ENCODE measurements at regions not wholly inside any gene's neighbourhood (a gene's known extent, or its start where the extent isn't known, plus 50 kb on each side); places are given as distances from the start of the nearest gene placed in this dataset.

DNA sequence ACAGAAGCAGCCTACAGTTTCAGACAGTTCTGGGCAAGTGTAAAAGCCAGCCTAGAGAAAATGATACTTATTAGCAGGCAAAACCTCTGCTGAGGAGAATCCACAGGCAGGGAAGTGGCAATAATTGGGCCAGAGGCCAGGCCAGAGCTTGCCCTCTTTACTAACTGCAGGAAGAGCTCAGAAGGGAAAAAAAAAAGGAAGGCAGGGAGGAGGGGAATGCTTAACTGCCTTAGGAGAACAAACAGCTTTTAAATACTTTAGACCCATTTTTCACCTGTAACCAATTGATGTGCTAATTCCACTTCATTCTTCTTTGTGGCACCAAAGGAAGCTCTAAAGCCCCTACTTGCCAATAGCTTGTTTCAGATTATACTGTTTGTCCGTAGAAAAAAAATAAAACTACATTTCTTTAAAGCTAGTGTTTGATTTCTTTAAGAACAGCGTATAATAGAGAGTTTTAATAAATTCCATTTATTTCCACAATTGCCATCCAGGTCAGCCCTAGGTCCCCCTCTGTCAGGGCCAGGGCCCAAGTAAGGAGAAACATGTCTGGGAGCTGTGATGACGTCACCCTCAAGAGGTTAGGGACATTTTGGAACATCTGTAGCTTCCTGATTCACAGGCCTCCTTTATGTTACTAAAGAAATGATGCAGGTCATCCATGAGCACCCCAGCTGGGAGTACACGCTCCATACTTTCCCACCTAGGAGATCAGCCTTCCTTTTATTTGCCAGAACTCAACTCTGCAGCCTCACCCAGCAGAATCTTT is 384.3 kb downstream of the CDC5L start:
- intact Hi-C loops (cut with micrococcal nuclease; ENCODE audit: unreplicated experiment) (no loop called here), in situ Hi-C loops (cut with HindIII; ENCODE audit: low pct_unique_long_range_greater_than_20kb, low sequenced_read_pairs) (no loop called here)
- TF ChIP-seq TCF7L2 (IDR thresholded peaks at IDR 0.05; ENCODE audit: low read depth, low read length) (no peak), SIN3A (IDR thresholded peaks at IDR 0.05; ENCODE audit: borderline replicate concordance, insufficient read depth, low read depth, low read length) (no peak), POLR2AphosphoS5 (IDR thresholded peaks at IDR 0.05; ENCODE audit: low read depth, low read length) (no peak)
- TF ChIP-seq, protein P1, sequence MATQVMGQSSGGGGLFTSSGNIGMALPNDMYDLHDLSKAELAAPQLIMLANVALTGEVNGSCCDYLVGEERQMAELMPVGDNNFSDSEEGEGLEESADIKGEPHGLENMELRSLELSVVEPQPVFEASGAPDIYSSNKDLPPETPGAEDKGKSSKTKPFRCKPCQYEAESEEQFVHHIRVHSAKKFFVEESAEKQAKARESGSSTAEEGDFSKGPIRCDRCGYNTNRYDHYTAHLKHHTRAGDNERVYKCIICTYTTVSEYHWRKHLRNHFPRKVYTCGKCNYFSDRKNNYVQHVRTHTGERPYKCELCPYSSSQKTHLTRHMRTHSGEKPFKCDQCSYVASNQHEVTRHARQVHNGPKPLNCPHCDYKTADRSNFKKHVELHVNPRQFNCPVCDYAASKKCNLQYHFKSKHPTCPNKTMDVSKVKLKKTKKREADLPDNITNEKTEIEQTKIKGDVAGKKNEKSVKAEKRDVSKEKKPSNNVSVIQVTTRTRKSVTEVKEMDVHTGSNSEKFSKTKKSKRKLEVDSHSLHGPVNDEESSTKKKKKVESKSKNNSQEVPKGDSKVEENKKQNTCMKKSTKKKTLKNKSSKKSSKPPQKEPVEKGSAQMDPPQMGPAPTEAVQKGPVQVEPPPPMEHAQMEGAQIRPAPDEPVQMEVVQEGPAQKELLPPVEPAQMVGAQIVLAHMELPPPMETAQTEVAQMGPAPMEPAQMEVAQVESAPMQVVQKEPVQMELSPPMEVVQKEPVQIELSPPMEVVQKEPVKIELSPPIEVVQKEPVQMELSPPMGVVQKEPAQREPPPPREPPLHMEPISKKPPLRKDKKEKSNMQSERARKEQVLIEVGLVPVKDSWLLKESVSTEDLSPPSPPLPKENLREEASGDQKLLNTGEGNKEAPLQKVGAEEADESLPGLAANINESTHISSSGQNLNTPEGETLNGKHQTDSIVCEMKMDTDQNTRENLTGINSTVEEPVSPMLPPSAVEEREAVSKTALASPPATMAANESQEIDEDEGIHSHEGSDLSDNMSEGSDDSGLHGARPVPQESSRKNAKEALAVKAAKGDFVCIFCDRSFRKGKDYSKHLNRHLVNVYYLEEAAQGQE (IDR thresholded peaks at IDR 0.05; ENCODE audit: insufficient read depth in 1 of 2, low read depth in 2 of 2, low read length in 1 of 2): no peak
- TF ChIP-seq, protein P2, sequence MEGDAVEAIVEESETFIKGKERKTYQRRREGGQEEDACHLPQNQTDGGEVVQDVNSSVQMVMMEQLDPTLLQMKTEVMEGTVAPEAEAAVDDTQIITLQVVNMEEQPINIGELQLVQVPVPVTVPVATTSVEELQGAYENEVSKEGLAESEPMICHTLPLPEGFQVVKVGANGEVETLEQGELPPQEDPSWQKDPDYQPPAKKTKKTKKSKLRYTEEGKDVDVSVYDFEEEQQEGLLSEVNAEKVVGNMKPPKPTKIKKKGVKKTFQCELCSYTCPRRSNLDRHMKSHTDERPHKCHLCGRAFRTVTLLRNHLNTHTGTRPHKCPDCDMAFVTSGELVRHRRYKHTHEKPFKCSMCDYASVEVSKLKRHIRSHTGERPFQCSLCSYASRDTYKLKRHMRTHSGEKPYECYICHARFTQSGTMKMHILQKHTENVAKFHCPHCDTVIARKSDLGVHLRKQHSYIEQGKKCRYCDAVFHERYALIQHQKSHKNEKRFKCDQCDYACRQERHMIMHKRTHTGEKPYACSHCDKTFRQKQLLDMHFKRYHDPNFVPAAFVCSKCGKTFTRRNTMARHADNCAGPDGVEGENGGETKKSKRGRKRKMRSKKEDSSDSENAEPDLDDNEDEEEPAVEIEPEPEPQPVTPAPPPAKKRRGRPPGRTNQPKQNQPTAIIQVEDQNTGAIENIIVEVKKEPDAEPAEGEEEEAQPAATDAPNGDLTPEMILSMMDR (IDR thresholded peaks at IDR 0.05): no peak
- Histone ChIP-seq H3K4me1 (ENCODE audit: control insufficient read depth, insufficient read depth, low read length) (no peaks in the 10 kb centered on the region), H3K27ac (ENCODE audit: low read length) (no peak overlapping the region), H3K27me3 (ENCODE audit: control insufficient read depth, insufficient read depth, low read length) (no peaks in the 10 kb centered on the region; the same call in 1 of the 2 replicates), H3K36me3 (ENCODE audit: control insufficient read depth, insufficient read depth, low read length) (no peaks in the 10 kb centered on the region), H3K9me3 (ENCODE audit: control insufficient read depth, insufficient read depth, low read depth, low read length) (no peaks in the 10 kb centered on the region), H3K4me3 (ENCODE audit: low read depth in 2 of 2, low read length in 2 of 2) (no peak overlapping the region)
- ChIA-PET POLR2A (no interaction called here), CTCF (no interaction called here)
- no TSS peak for BruUV-seq (replicated peaks)
- ATAC-seq: no peak
- no peak for DNase-seq (ENCODE audit: low read depth, low spot score)

DNA sequence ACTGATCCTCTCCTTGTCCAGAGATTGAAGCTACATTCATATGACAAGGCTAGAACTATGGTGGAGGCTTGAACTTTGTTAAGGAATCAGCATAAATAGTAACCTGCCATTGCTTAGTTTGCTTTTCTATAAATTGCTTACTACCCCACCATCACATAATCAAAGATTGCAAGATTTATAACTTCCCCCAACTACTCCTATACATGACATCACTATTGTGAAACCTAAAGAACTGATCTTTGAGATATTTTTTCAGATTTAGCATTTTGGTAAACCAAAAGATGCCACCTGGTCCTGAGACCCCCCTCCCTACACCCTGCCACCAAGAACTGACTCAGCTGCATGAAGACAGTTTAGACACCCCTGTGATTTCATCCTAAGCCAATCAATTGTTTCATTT is 385.3 kb downstream of the CDC5L start:
- no peak for DNase-seq (ENCODE audit: low read depth, low spot score)
- Histone ChIP-seq H3K27ac (ENCODE audit: low read length) (no peak overlapping the region), H3K9me3 (ENCODE audit: control insufficient read depth, insufficient read depth, low read depth, low read length) (no peaks in the 10 kb centered on the region), H3K4me1 (ENCODE audit: control insufficient read depth, insufficient read depth, low read length) (no peaks in the 10 kb centered on the region), H3K36me3 (ENCODE audit: control insufficient read depth, insufficient read depth, low read length) (no peaks in the 10 kb centered on the region), H3K4me3 (ENCODE audit: low read depth in 2 of 2, low read length in 2 of 2) (no peak overlapping the region), H3K27me3 (ENCODE audit: control insufficient read depth, insufficient read depth, low read length) (no peaks in the 10 kb centered on the region)
- no peak for TF ChIP-seq POLR2AphosphoS5 (IDR thresholded peaks at IDR 0.05; ENCODE audit: low read depth, low read length)
- TF ChIP-seq, protein P1 (IDR thresholded peaks at IDR 0.05; ENCODE audit: insufficient read depth in 1 of 2, low read depth in 2 of 2, low read length in 1 of 2): no peak
- TF ChIP-seq, protein P2 (IDR thresholded peaks at IDR 0.05): no peak
- TF ChIP-seq TCF7L2 (IDR thresholded peaks at IDR 0.05; ENCODE audit: low read depth, low read length): no peak
- no peak for TF ChIP-seq SIN3A (IDR thresholded peaks at IDR 0.05; ENCODE audit: borderline replicate concordance, insufficient read depth, low read depth, low read length)
- ATAC-seq: no peak
- intact Hi-C loops (cut with micrococcal nuclease; ENCODE audit: unreplicated experiment): no loop called here
- no TSS peak for BruUV-seq (replicated peaks)
- ChIA-PET POLR2A (no interaction called here), CTCF (no interaction called here)
- in situ Hi-C loops (cut with HindIII; ENCODE audit: low pct_unique_long_range_greater_than_20kb, low sequenced_read_pairs): no loop called here
